HEK293 (cell line): ENCODE measurements at regions not wholly inside any gene's neighbourhood (a gene's known extent, or its start where the extent isn't known, plus 50 kb on each side); places are given as distances from the start of the nearest gene placed in this dataset.

Experiments
- CTCF ChIA-PET: fragments of 350-600 bp; formaldehyde crosslinking; extraction: SDS; loops from one replicate; lab custom pipeline; 2021; ENCODE audit warnings: antibody characterized with exemption; lab: Yijun Ruan, JAX
- POLR2A ChIA-PET: fragments of 300-600 bp; formaldehyde crosslinking; extraction: SDS; loops from one replicate; lab custom pipeline; 2020; ENCODE audit warnings: antibody characterized with exemption, inconsistent platforms; lab: Yijun Ruan, JAX
- H3K27ac ChIP-seq: fragments of 200-500 bp; sonication (Bioruptor generic); 2 replicates; pipeline ENCODE4 v1.5.1; 2014; ENCODE audit warnings: low read depth, low read length, control low read depth, inconsistent platforms; ENCODE audit errors: extremely low read depth
- H3K36me3 ChIP-seq, 2 experiments: fragments of 200-500 bp in 1 of 2; sonication (Bioruptor generic) in 1 of 2; 1 replicate in 1 of 2; 2 replicates in 1 of 2; pipeline ENCODE4 v1.5.1; 2014 to 2017; ENCODE audit warnings: inconsistent platforms in 2 of 2, low read length in 2 of 2; ENCODE audit not compliant: control insufficient read depth in 2 of 2, insufficient read depth in 1 of 2
- H3K4me1 ChIP-seq: fragments of 200-500 bp; sonication (Bioruptor generic); 2 replicates; pipeline ENCODE4 v1.5.1; 2014; ENCODE audit warnings: mild to moderate bottlenecking, low read length, inconsistent platforms; ENCODE audit not compliant: control insufficient read depth, insufficient read depth
- H3K4me3 ChIP-seq: 2 replicates; pipeline ENCODE4 v1.5.1; 2011; ENCODE audit warnings: low read depth, mild to moderate bottlenecking, control low read depth, low read length, moderate library complexity
- H3K9me3 ChIP-seq: fragments of 200-500 bp; sonication (Bioruptor generic); 2 replicates; pipeline ENCODE4 v1.5.1; 2014; ENCODE audit warnings: low read depth, low read length, inconsistent platforms; ENCODE audit not compliant: control insufficient read depth, insufficient read depth
- EGR2 ChIP-seq: fragments of 450-650 bp; formaldehyde crosslinking; IDR thresholded peaks from 2 replicates; pipeline ENCODE4 v1.5.1; 2016; ENCODE audit warnings: low read depth, missing biosample characterization, missing genetic modification characterization
- FEZF1 ChIP-seq: fragments of 450-650 bp; formaldehyde crosslinking; IDR thresholded peaks from 2 replicates; pipeline ENCODE4 v1.5.1; 2016; ENCODE audit warnings: missing biosample characterization, missing genetic modification characterization
- GLI4 ChIP-seq: fragments of 450-650 bp; formaldehyde crosslinking; IDR thresholded peaks from 2 replicates; pipeline ENCODE4 v1.5.1; 2016; ENCODE audit warnings: missing biosample characterization, missing genetic modification characterization
- KLF1 ChIP-seq: fragments of 450-650 bp; formaldehyde crosslinking; IDR thresholded peaks from 2 replicates; pipeline ENCODE4 v1.5.1; 2016; ENCODE audit warnings: missing biosample characterization, missing genetic modification characterization
- PRDM1 ChIP-seq: fragments of 450-650 bp; formaldehyde crosslinking; IDR thresholded peaks from 2 replicates; pipeline ENCODE4; 2016; ENCODE audit warnings: missing biosample characterization, missing genetic modification characterization
- SP7 ChIP-seq: fragments of 450-650 bp; formaldehyde crosslinking; IDR thresholded peaks from 2 replicates; pipeline ENCODE4 v1.5.1; 2016; ENCODE audit warnings: missing biosample characterization, missing genetic modification characterization
- YY2 ChIP-seq: fragments of 450-650 bp; formaldehyde crosslinking; IDR thresholded peaks from 2 replicates; pipeline ENCODE4 v1.5.1; 2016; ENCODE audit warnings: missing biosample characterization, missing genetic modification characterization
- ZBTB17 ChIP-seq: fragments of 450-650 bp; formaldehyde crosslinking; IDR thresholded peaks from 2 replicates; pipeline ENCODE4 v1.5.1; 2016; ENCODE audit warnings: missing biosample characterization, missing genetic modification characterization
- ZFHX2 ChIP-seq: fragments of 450-650 bp; formaldehyde crosslinking; conservative IDR thresholded peaks from 2 replicates; pipeline ENCODE4 v1.5.1; 2016; ENCODE audit warnings: missing biosample characterization, missing genetic modification characterization
- ZNF274 ChIP-seq, 2 experiments: fragments of 200-500 bp in 1 of 2; fragments of 450-650 bp in 1 of 2; sonication (Bioruptor generic) in 1 of 2; formaldehyde crosslinking in 1 of 2; IDR thresholded peaks; 2 replicates each; pipeline versions ENCODE4 v1.5.1 to v1.6.1; 2014 to 2016; ENCODE audit warnings: borderline replicate concordance in 1 of 2, inconsistent platforms in 1 of 2, low read length in 1 of 2, missing biosample characterization in 1 of 2, missing genetic modification characterization in 1 of 2
- ZNF350 ChIP-seq: fragments of 450-650 bp; formaldehyde crosslinking; IDR thresholded peaks from 2 replicates; pipeline ENCODE4 v1.5.0; 2017; ENCODE audit warnings: missing biosample characterization, mild to moderate bottlenecking, missing genetic modification characterization
- ZNF391 ChIP-seq: fragments of 450-650 bp; formaldehyde crosslinking; IDR thresholded peaks from 2 replicates; pipeline ENCODE4 v1.5.1; 2016; ENCODE audit warnings: low read depth, missing biosample characterization, missing genetic modification characterization, borderline replicate concordance
- ZNF394 ChIP-seq: fragments of 450-650 bp; formaldehyde crosslinking; IDR thresholded peaks from 2 replicates; pipeline ENCODE4 v1.5.1; 2016; ENCODE audit warnings: missing biosample characterization, missing genetic modification characterization, mild to moderate bottlenecking, moderate library complexity, borderline replicate concordance
- ZNF544 ChIP-seq: fragments of 450-650 bp; formaldehyde crosslinking; IDR thresholded peaks from 2 replicates; pipeline ENCODE4 v1.5.0; 2017; ENCODE audit warnings: missing biosample characterization, missing genetic modification characterization
- ZNF596 ChIP-seq: fragments of 450-650 bp; IDR thresholded peaks from 2 replicates; pipeline ENCODE4 v1.5.0; 2018; ENCODE audit warnings: missing biosample characterization, mild to moderate bottlenecking, missing genetic modification characterization, moderate library complexity
- ZNF701 ChIP-seq: fragments of 450-650 bp; formaldehyde crosslinking; IDR thresholded peaks from 2 replicates; pipeline ENCODE4 v1.5.1; 2016; ENCODE audit warnings: missing biosample characterization, missing genetic modification characterization
- TF ChIP-seq, protein P1 (sequence below): fragments of 450-650 bp; formaldehyde crosslinking; IDR thresholded peaks from 2 replicates; pipeline ENCODE4 v1.5.1; 2016; ENCODE audit warnings: missing biosample characterization, missing genetic modification characterization
- TF ChIP-seq, protein P2 (sequence below): fragments of 450-650 bp; formaldehyde crosslinking; IDR thresholded peaks from 2 replicates; pipeline ENCODE4 v1.5.1; 2017; ENCODE audit warnings: missing biosample characterization, missing genetic modification characterization
- TF ChIP-seq, protein P3 (sequence below): fragments of 450-650 bp; formaldehyde crosslinking; IDR thresholded peaks from 2 replicates; pipeline ENCODE4 v1.5.1; 2017; ENCODE audit warnings: missing biosample characterization, missing genetic modification characterization
- TF ChIP-seq, protein P4 (sequence below): fragments of 450-650 bp; formaldehyde crosslinking; IDR thresholded peaks from 2 replicates; pipeline ENCODE4 v1.5.1; 2016; ENCODE audit warnings: missing biosample characterization, missing genetic modification characterization

DNA sequence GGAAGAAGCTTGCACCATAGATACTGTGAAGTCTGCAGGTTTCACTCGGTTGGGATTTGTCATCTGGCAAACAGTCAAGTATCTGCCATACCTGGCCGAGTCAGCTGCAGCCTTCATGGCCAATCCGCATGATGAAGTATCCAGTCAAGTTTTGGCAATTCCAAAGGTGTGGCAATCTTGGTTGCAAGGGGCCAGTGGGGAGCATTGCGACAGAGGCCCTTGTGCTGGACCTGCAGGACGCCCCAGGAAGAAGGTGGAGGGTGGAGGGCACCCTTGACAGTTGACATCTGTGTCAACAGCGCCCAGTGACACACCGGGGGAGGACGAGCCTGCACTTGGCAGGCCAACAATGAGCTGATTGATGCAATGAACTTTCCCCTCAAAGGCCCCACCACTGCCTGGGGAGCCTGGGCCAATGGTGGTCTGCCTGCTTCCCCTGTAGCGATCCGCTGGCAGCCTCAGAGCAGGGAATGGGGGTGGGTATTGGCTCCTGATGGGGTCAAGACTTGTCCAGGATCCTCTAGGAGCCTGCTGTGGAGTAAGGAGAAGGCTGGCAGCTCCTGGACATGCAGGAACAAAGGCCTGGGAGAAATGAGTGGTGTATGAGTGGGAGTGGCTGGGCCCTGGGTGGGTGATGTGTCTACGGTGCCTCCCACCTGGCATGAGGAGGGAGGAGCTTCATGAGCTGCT, 122.8 kb upstream of the PITX1 start:
- no peak overlapping the region for H3K4me3 ChIP-seq
- no peak for TF ChIP-seq SP7
- no peak for TF ChIP-seq KLF1 (tag by site-specific recombination)
- TF ChIP-seq EGR2 (tag by site-specific recombination), result 0 out of 2 replicates have a peak, but pooled peaks have one; percentile 26
- no peak for TF ChIP-seq ZNF701 (tag by site-specific recombination)
- TF ChIP-seq ZNF274 (IDR thresholded peaks at IDR 0.05; ENCODE audit: low read length), result no peak
- no peak for TF ChIP-seq ZNF274 (tag by site-specific recombination; IDR thresholded peaks at IDR 0.05; ENCODE audit: borderline replicate concordance)
- TF ChIP-seq ZNF544, result no peak
- TF ChIP-seq, protein P1, sequence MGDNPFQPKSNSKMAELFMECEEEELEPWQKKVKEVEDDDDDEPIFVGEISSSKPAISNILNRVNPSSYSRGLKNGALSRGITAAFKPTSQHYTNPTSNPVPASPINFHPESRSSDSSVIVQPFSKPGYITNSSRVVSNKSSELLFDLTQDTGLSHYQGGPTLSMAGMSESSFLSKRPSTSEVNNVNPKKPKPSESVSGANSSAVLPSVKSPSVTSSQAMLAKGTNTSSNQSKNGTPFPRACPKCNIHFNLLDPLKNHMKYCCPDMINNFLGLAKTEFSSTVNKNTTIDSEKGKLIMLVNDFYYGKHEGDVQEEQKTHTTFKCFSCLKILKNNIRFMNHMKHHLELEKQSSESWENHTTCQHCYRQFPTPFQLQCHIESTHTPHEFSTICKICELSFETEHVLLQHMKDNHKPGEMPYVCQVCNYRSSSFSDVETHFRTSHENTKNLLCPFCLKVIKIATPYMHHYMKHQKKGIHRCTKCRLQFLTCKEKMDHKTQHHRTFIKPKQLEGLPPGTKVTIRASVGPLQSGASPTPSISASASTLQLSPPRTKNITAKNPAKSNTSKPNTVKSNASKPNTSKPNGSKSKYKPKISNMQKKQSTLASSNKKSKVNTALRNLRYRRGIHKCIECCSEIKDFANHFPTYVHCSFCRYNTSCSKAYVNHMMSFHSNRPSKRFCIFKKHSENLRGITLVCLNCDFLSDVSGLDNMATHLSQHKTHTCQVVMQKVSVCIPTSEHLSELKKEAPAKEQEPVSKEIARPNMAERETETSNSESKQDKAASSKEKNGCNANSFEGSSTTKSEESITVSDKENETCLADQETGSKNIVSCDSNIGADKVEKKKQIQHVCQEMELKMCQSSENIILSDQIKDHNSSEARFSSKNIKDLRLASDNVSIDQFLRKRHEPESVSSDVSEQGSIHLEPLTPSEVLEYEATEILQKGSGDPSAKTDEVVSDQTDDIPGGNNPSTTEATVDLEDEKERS (tag by site-specific recombination), result no peak
- no peak for TF ChIP-seq ZNF596 (tag by site-specific recombination)
- TF ChIP-seq YY2 (tag by site-specific recombination), result no peak
- no peak for TF ChIP-seq GLI4 (tag by site-specific recombination)
- peak; percentile 39 for TF ChIP-seq ZFHX2 (tag by site-specific recombination)
- no peak for TF ChIP-seq PRDM1 (tag by site-specific recombination)
- TF ChIP-seq, protein P2, sequence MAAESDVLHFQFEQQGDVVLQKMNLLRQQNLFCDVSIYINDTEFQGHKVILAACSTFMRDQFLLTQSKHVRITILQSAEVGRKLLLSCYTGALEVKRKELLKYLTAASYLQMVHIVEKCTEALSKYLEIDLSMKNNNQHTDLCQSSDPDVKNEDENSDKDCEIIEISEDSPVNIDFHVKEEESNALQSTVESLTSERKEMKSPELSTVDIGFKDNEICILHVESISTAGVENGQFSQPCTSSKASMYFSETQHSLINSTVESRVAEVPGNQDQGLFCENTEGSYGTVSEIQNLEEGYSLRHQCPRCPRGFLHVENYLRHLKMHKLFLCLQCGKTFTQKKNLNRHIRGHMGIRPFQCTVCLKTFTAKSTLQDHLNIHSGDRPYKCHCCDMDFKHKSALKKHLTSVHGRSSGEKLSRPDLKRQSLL (tag by site-specific recombination), result no peak
- TF ChIP-seq ZNF394 (tag by site-specific recombination), result no peak
- TF ChIP-seq, protein P3, sequence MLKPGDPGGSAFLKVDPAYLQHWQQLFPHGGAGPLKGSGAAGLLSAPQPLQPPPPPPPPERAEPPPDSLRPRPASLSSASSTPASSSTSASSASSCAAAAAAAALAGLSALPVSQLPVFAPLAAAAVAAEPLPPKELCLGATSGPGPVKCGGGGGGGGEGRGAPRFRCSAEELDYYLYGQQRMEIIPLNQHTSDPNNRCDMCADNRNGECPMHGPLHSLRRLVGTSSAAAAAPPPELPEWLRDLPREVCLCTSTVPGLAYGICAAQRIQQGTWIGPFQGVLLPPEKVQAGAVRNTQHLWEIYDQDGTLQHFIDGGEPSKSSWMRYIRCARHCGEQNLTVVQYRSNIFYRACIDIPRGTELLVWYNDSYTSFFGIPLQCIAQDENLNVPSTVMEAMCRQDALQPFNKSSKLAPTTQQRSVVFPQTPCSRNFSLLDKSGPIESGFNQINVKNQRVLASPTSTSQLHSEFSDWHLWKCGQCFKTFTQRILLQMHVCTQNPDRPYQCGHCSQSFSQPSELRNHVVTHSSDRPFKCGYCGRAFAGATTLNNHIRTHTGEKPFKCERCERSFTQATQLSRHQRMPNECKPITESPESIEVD (tag by site-specific recombination), result no peak
- TF ChIP-seq ZBTB17 (tag by site-specific recombination), result no peak
- TF ChIP-seq ZNF391 (tag by site-specific recombination), result no peak
- CTCF ChIA-PET, result no interaction called here
- no peaks in the 10 kb centered on the region for H3K9me3 ChIP-seq
- H3K36me3 ChIP-seq, result no peaks in the 10 kb centered on the region
- H3K4me1 ChIP-seq, result no peaks in the 10 kb centered on the region
- POLR2A ChIA-PET, result no interaction called here
- H3K27ac ChIP-seq, result no peak overlapping the region

DNA sequence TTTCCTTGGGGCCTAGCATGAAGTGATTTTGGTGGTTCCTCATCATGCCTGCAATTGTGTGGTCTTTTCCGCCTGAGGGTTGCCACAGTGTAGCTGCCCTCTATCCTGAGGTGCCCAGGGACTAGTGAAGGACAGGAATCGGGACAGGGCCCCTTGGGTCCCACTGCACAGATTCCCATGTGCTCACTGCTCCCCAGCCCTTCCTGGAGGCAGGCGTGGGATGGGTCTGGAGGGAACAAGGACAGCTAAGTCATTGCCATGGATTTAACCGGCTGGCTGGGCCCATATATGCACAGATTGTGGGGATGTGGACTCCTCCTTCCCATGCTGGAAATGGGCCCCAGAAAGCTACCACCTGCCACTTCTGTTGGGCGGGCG, 122.3 kb upstream of the PITX1 start:
- ChIA-PET POLR2A (no interaction called here), CTCF (interaction anchor here (0.9 kb wide), 1 partner anchor 240 kb away, joined by 3 read pairs; no protein-coding TSS in a partner anchor)
- Histone ChIP-seq H3K4me1 (no peaks in the 10 kb centered on the region), H3K9me3 (no peaks in the 10 kb centered on the region), H3K36me3 (no peaks in the 10 kb centered on the region), H3K27ac (no peak overlapping the region), H3K4me3 (no peak overlapping the region)
- no peak for TF ChIP-seq ZNF350 (tag by site-specific recombination)
- no peak for TF ChIP-seq FEZF1 (tag by site-specific recombination)
- TF ChIP-seq, protein P4, sequence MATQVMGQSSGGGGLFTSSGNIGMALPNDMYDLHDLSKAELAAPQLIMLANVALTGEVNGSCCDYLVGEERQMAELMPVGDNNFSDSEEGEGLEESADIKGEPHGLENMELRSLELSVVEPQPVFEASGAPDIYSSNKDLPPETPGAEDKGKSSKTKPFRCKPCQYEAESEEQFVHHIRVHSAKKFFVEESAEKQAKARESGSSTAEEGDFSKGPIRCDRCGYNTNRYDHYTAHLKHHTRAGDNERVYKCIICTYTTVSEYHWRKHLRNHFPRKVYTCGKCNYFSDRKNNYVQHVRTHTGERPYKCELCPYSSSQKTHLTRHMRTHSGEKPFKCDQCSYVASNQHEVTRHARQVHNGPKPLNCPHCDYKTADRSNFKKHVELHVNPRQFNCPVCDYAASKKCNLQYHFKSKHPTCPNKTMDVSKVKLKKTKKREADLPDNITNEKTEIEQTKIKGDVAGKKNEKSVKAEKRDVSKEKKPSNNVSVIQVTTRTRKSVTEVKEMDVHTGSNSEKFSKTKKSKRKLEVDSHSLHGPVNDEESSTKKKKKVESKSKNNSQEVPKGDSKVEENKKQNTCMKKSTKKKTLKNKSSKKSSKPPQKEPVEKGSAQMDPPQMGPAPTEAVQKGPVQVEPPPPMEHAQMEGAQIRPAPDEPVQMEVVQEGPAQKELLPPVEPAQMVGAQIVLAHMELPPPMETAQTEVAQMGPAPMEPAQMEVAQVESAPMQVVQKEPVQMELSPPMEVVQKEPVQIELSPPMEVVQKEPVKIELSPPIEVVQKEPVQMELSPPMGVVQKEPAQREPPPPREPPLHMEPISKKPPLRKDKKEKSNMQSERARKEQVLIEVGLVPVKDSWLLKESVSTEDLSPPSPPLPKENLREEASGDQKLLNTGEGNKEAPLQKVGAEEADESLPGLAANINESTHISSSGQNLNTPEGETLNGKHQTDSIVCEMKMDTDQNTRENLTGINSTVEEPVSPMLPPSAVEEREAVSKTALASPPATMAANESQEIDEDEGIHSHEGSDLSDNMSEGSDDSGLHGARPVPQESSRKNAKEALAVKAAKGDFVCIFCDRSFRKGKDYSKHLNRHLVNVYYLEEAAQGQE, result no peak
